ENCODE measurements at regions not wholly inside any gene's neighbourhood (a gene's known extent, or its start where the extent isn't known, plus 50 kb on each side); places are given as distances from the start of the nearest gene placed in this dataset.

GRCh38 chr21:14755086-14755485, 209.0 kb upstream of the SAMSN1 start:
- Histone ChIP-seq H3K27ac (ENCODE audit: low read length) (no peak overlapping the region), H3K4me3 (ENCODE audit: control insufficient read depth in 1 of 2, extremely low read depth in 1 of 2, low read length in 1 of 2) (no peak overlapping the region), H3K36me3 (ENCODE audit: control insufficient read depth in 2 of 2, extremely low read depth in 1 of 2, insufficient read depth in 1 of 2, low read length in 1 of 2) (no peaks in the 10 kb centered on the region), H3K4me1 (ENCODE audit: control insufficient read depth in 1 of 2, extremely low read depth in 1 of 2, insufficient read depth in 2 of 2, low read length in 2 of 2) (no peaks in the 10 kb centered on the region), H3K9me3 (no peaks in the 10 kb centered on the region), H3K27me3 (replicated peaks in 1 of 2; ENCODE audit: control insufficient read depth in 2 of 2, extremely low read depth in 1 of 2, insufficient read depth in 2 of 2, low read length in 1 of 2) (no peaks in the 10 kb centered on the region)
- Mint-ChIP-seq H3K9me3 (peaks cover 0 to 6% (median 3%) of the 10 kb centered on the region in 3 donors), H3K4me3 (no peak overlapping the region), H3K27me3 (no peaks in the 10 kb centered on the region), H3K27ac (no peak overlapping the region), H3K4me1 (no peaks in the 10 kb centered on the region), H3K36me3 (peaks cover 7% of the 10 kb centered on the region)
- no CpG with 5 or more reads among the region's 1 CpG for WGBS (ENCODE audit: insufficient coverage)
- DNase-seq (no peak), ATAC-seq (replicated peaks in 1 of 4) (no peak)
- ChIA-PET CTCF (interaction anchor here in 1 of 2 donors (1.4 kb wide), 1 partner anchor 19 kb away, joined by 4 read pairs; no protein-coding TSS in a partner anchor), POLR2A (no interaction called here)

- POLR2A ChIA-PET = no interaction called here
- no peak overlapping the region for H3K27ac Mint-ChIP-seq
- DNase-seq (no peak), ATAC-seq (replicated peaks in 1 of 4) (no peak)
- no peak overlapping the region for H3K27ac ChIP-seq (ENCODE audit: low read length)
- peaks cover 7% of the 10 kb centered on the region for H3K36me3 Mint-ChIP-seq
- CTCF ChIA-PET = interaction anchor here in 1 of 2 donors (1.4 kb wide), 1 partner anchor 18 kb away, joined by 4 read pairs; no protein-coding TSS in a partner anchor
- no peaks in the 10 kb centered on the region for H3K36me3 ChIP-seq (ENCODE audit: control insufficient read depth in 2 of 2, extremely low read depth in 1 of 2, insufficient read depth in 1 of 2, low read length in 1 of 2)
- no peaks in the 10 kb centered on the region for H3K27me3 Mint-ChIP-seq
- H3K4me1 Mint-ChIP-seq = no peaks in the 10 kb centered on the region
- H3K4me1 ChIP-seq (ENCODE audit: control insufficient read depth in 1 of 2, extremely low read depth in 1 of 2, insufficient read depth in 2 of 2, low read length in 2 of 2) = no peaks in the 10 kb centered on the region
- no peak overlapping the region for H3K4me3 Mint-ChIP-seq
- WGBS (ENCODE audit: insufficient coverage) = no CpG with 5 or more reads among the region's 2 CpGs
- peaks cover 0 to 6% (median 3%) of the 10 kb centered on the region in 3 donors for H3K9me3 Mint-ChIP-seq
- H3K9me3 ChIP-seq = no peaks in the 10 kb centered on the region
- H3K27me3 ChIP-seq (replicated peaks in 1 of 2; ENCODE audit: control insufficient read depth in 2 of 2, extremely low read depth in 1 of 2, insufficient read depth in 2 of 2, low read length in 1 of 2) = no peaks in the 10 kb centered on the region
- H3K4me3 ChIP-seq (ENCODE audit: control insufficient read depth in 1 of 2, extremely low read depth in 1 of 2, low read length in 1 of 2) = no peak overlapping the region
Observed at GRCh38 chr21:14754682-14755081, 208.6 kb upstream of the SAMSN1 start.

GRCh38 chr21:14754259-14754604, 208.1 kb upstream of the SAMSN1 start:
- Mint-ChIP-seq H3K9me3 (peaks cover 0 to 6% (median 3%) of the 10 kb centered on the region in 3 donors), H3K4me3 (no peak overlapping the region), H3K4me1 (no peaks in the 10 kb centered on the region), H3K27ac (no peak overlapping the region), H3K27me3 (peaks cover 0 to 3% of the 10 kb centered on the region in 2 donors), H3K36me3 (peaks cover 7% of the 10 kb centered on the region)
- H3K4me1 ChIP-seq (ENCODE audit: control insufficient read depth in 1 of 2, extremely low read depth in 1 of 2, insufficient read depth in 2 of 2, low read length in 2 of 2) = no peaks in the 10 kb centered on the region
- ChIA-PET CTCF (interaction anchor here in 1 of 2 donors (1.4 kb wide), 1 partner anchor 18 kb away, joined by 4 read pairs; no protein-coding TSS in a partner anchor), POLR2A (no interaction called here)
- no CpG with 5 or more reads among the region's 1 CpG for WGBS (ENCODE audit: insufficient coverage)
- ATAC-seq (replicated peaks in 1 of 4) (no peak), DNase-seq (no peak)
- no peaks in the 10 kb centered on the region for H3K27me3 ChIP-seq (replicated peaks in 1 of 2; ENCODE audit: control insufficient read depth in 2 of 2, extremely low read depth in 1 of 2, insufficient read depth in 2 of 2, low read length in 1 of 2)
- H3K27ac ChIP-seq (ENCODE audit: low read length) = no peak overlapping the region
- H3K9me3 ChIP-seq = no peaks in the 10 kb centered on the region
- no peak overlapping the region for H3K4me3 ChIP-seq (ENCODE audit: control insufficient read depth in 1 of 2, extremely low read depth in 1 of 2, low read length in 1 of 2)
- no peaks in the 10 kb centered on the region for H3K36me3 ChIP-seq (ENCODE audit: control insufficient read depth in 2 of 2, extremely low read depth in 1 of 2, insufficient read depth in 1 of 2, low read length in 1 of 2)

- H3K4me3 ChIP-seq (ENCODE audit: control insufficient read depth in 1 of 2, extremely low read depth in 1 of 2, low read length in 1 of 2) = no peak overlapping the region
- ChIA-PET POLR2A (no interaction called here), CTCF (interaction anchor here in 1 of 2 donors (0.6 to 1.4 kb wide), 2 partner anchors 17 to 682 kb away, joined by 4 to 6 read pairs; no protein-coding TSS in a partner anchor)
- no peak for DNase-seq
- no peaks in the 10 kb centered on the region for H3K36me3 ChIP-seq (ENCODE audit: control insufficient read depth in 2 of 2, extremely low read depth in 1 of 2, insufficient read depth in 1 of 2, low read length in 1 of 2)
- H3K27me3 ChIP-seq (replicated peaks in 1 of 2; ENCODE audit: control insufficient read depth in 2 of 2, extremely low read depth in 1 of 2, insufficient read depth in 2 of 2, low read length in 1 of 2) = no peaks in the 10 kb centered on the region
- no peak for ATAC-seq (replicated peaks in 1 of 4)
- H3K27me3 Mint-ChIP-seq = peaks cover 3 to 6% of the 10 kb centered on the region in 2 donors
- peaks cover 0 to 6% (median 3%) of the 10 kb centered on the region in 3 donors for H3K9me3 Mint-ChIP-seq
- no peaks in the 10 kb centered on the region for H3K4me1 ChIP-seq (ENCODE audit: control insufficient read depth in 1 of 2, extremely low read depth in 1 of 2, insufficient read depth in 2 of 2, low read length in 2 of 2)
- no peaks in the 10 kb centered on the region for H3K4me1 Mint-ChIP-seq
- H3K27ac ChIP-seq (ENCODE audit: low read length) = no peak overlapping the region
- no peak overlapping the region for H3K4me3 Mint-ChIP-seq
- no peak overlapping the region for H3K27ac Mint-ChIP-seq
- peaks cover 7% of the 10 kb centered on the region for H3K36me3 Mint-ChIP-seq
- no CpG with 5 or more reads among the region's 2 CpGs for WGBS (ENCODE audit: insufficient coverage)
- H3K9me3 ChIP-seq = no peaks in the 10 kb centered on the region
Observed at GRCh38 chr21:14753466-14754258, 207.5 kb upstream of the SAMSN1 start.

- H3K27me3 Mint-ChIP-seq = peaks cover 4 to 8% of the 10 kb centered on the region in 2 donors
- H3K27ac Mint-ChIP-seq = no peak overlapping the region
- no peak for ATAC-seq (replicated peaks in 1 of 4)
- no peak overlapping the region for H3K27ac ChIP-seq (ENCODE audit: low read length)
- no peaks in the 10 kb centered on the region for H3K36me3 ChIP-seq (ENCODE audit: control insufficient read depth in 2 of 2, extremely low read depth in 1 of 2, insufficient read depth in 1 of 2, low read length in 1 of 2)
- H3K4me1 Mint-ChIP-seq = no peaks in the 10 kb centered on the region
- H3K36me3 Mint-ChIP-seq = peaks cover 7% of the 10 kb centered on the region
- CTCF ChIA-PET = interaction anchor here in 1 of 2 donors (0.6 kb wide), 1 partner anchor 683 kb away, joined by 6 read pairs; no protein-coding TSS in a partner anchor
- no peaks in the 10 kb centered on the region for H3K4me1 ChIP-seq (ENCODE audit: control insufficient read depth in 1 of 2, extremely low read depth in 1 of 2, insufficient read depth in 2 of 2, low read length in 2 of 2)
- DNase-seq = no peak
- H3K4me3 ChIP-seq (ENCODE audit: control insufficient read depth in 1 of 2, extremely low read depth in 1 of 2, low read length in 1 of 2) = no peak overlapping the region
- no peak overlapping the region for H3K4me3 Mint-ChIP-seq
- H3K27me3 ChIP-seq (replicated peaks in 1 of 2; ENCODE audit: control insufficient read depth in 2 of 2, extremely low read depth in 1 of 2, insufficient read depth in 2 of 2, low read length in 1 of 2) = no peaks in the 10 kb centered on the region
- H3K9me3 ChIP-seq = no peaks in the 10 kb centered on the region
- POLR2A ChIA-PET = no interaction called here
- peaks cover 0 to 6% (median 3%) of the 10 kb centered on the region in 3 donors for H3K9me3 Mint-ChIP-seq
Observed at GRCh38 chr21:14753069-14753465, 207.0 kb upstream of the SAMSN1 start.

GRCh38 chr21:14752345-14752909, 206.3 kb upstream of the SAMSN1 start:
- Histone ChIP-seq H3K36me3 (ENCODE audit: control insufficient read depth in 2 of 2, extremely low read depth in 1 of 2, insufficient read depth in 1 of 2, low read length in 1 of 2) (no peaks in the 10 kb centered on the region), H3K4me1 (ENCODE audit: control insufficient read depth in 1 of 2, extremely low read depth in 1 of 2, insufficient read depth in 2 of 2, low read length in 2 of 2) (no peaks in the 10 kb centered on the region), H3K27me3 (replicated peaks in 1 of 2; ENCODE audit: control insufficient read depth in 2 of 2, extremely low read depth in 1 of 2, insufficient read depth in 2 of 2, low read length in 1 of 2) (no peaks in the 10 kb centered on the region), H3K9me3 (no peaks in the 10 kb centered on the region), H3K4me3 (ENCODE audit: control insufficient read depth in 1 of 2, extremely low read depth in 1 of 2, low read length in 1 of 2) (no peak overlapping the region), H3K27ac (ENCODE audit: low read length) (no peak overlapping the region)
- ChIA-PET POLR2A (no interaction called here), CTCF (no interaction called here)
- no peak for ATAC-seq (replicated peaks in 1 of 4)
- Mint-ChIP-seq H3K36me3 (peaks cover 7% of the 10 kb centered on the region), H3K4me1 (no peaks in the 10 kb centered on the region), H3K27me3 (peaks cover 4 to 8% of the 10 kb centered on the region in 2 donors), H3K9me3 (peaks cover 0 to 6% (median 3%) of the 10 kb centered on the region in 3 donors), H3K4me3 (no peak overlapping the region), H3K27ac (no peak overlapping the region)
- no peak for DNase-seq
